HFFc6 (cell line): ENCODE measurements at regions not wholly inside any gene's neighbourhood (a gene's known extent, or its start where the extent isn't known, plus 50 kb on each side); places are given as distances from the start of the nearest gene placed in this dataset.

Source experiments
- DNase-seq: peaks from one replicate; pipeline ENCODE4 v3.0.0-alpha.2; 2018
- H3K27ac Mint-ChIP-seq: 2 replicates; pipeline ENCODE4 v1.8.0; 2020; ENCODE audit warnings: mild to moderate bottlenecking, mixed read lengths
- H3K27me3 Mint-ChIP-seq: 2 replicates; pipeline ENCODE4 v1.8.0; 2021; ENCODE audit warnings: mild to moderate bottlenecking, moderate library complexity, mixed read lengths; ENCODE audit not compliant: insufficient read depth
- H3K36me3 Mint-ChIP-seq: 2 replicates; pipeline ENCODE4 v1.8.0; 2021; ENCODE audit warnings: low read depth, mixed read lengths
- H3K4me1 Mint-ChIP-seq: 2 replicates; pipeline ENCODE4 v1.8.0; 2020; ENCODE audit warnings: low read depth, mixed read lengths
- H3K4me3 Mint-ChIP-seq: 2 replicates; pipeline ENCODE4 v1.8.0; 2020; ENCODE audit warnings: mild to moderate bottlenecking, moderate library complexity, mixed read lengths
- H3K9me3 Mint-ChIP-seq: 2 replicates; pipeline ENCODE4 v1.8.0; 2020; ENCODE audit warnings: mild to moderate bottlenecking, mixed read lengths
- TF ChIP-seq, protein P1 (sequence below): fragments of 200-600 bp; sonication (generic); IDR thresholded peaks from 2 replicates; pipeline ENCODE4 v1.5.0; 2021; ENCODE audit warnings: antibody characterized with exemption, mild to moderate bottlenecking

DNA sequence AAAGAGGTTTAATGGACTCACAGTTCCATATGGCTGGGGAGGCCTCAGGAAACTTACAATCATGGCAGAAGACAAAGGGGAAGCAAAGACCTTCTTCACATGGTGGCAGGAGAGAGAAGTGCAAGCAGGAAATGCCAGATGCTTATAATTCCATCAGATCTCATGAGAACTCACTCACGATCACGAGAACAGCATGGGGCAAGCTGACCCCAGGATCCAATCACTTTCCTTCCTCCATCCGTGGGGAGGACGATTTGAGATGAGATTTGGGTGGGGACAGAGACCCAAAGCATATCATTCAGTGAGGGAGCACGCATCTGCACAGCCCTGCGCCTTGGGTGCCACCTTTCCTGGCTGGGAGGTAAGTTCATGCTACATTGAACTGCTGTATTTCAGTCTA is 234.1 kb upstream of the ATP10A start:
- no peaks in the 10 kb centered on the region for H3K9me3 Mint-ChIP-seq

DNA sequence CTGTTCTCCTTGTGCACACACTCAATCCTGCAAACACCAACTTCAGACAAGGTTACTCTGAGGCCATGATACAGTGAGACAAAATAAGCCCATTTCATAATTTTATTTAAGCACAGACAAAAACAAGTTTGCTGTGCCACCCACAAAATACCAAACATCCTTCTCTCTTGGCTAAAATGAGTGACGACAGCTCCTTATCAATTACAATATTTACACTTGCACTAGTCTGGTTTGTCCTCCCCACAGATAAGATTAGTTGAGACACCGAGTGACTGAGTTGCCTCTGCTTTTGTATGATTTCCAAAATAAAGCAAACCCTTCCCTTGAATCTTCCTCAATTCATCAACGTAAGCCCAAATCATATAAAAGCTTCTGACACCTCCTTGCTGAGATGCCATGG is 233.5 kb upstream of the ATP10A start:
- Mint-ChIP-seq H3K4me3 (no peak overlapping the region), H3K27me3 (peaks cover 2% of the 10 kb centered on the region; the same call in 1 of the 2 replicates), H3K9me3 (no peaks in the 10 kb centered on the region), H3K27ac (no peak overlapping the region), H3K4me1 (peaks cover 11% of the 10 kb centered on the region), H3K36me3 (no peaks in the 10 kb centered on the region)
- DNase-seq: no peak
- TF ChIP-seq, protein P1, sequence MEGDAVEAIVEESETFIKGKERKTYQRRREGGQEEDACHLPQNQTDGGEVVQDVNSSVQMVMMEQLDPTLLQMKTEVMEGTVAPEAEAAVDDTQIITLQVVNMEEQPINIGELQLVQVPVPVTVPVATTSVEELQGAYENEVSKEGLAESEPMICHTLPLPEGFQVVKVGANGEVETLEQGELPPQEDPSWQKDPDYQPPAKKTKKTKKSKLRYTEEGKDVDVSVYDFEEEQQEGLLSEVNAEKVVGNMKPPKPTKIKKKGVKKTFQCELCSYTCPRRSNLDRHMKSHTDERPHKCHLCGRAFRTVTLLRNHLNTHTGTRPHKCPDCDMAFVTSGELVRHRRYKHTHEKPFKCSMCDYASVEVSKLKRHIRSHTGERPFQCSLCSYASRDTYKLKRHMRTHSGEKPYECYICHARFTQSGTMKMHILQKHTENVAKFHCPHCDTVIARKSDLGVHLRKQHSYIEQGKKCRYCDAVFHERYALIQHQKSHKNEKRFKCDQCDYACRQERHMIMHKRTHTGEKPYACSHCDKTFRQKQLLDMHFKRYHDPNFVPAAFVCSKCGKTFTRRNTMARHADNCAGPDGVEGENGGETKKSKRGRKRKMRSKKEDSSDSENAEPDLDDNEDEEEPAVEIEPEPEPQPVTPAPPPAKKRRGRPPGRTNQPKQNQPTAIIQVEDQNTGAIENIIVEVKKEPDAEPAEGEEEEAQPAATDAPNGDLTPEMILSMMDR: no peak

More for the DNA sequence above, 234.1 kb upstream of the ATP10A start:
- H3K27ac Mint-ChIP-seq: no peak overlapping the region
- H3K27me3 Mint-ChIP-seq: peaks cover 2% of the 10 kb centered on the region; the same call in 1 of the 2 replicates
- peaks cover 13% of the 10 kb centered on the region for H3K4me1 Mint-ChIP-seq
- no peak for DNase-seq
- no peak overlapping the region for H3K4me3 Mint-ChIP-seq
- TF ChIP-seq, protein P1: 0 out of 2 replicates have a peak, but pooled peaks have one; percentile 33
- no peaks in the 10 kb centered on the region for H3K36me3 Mint-ChIP-seq

DNA sequence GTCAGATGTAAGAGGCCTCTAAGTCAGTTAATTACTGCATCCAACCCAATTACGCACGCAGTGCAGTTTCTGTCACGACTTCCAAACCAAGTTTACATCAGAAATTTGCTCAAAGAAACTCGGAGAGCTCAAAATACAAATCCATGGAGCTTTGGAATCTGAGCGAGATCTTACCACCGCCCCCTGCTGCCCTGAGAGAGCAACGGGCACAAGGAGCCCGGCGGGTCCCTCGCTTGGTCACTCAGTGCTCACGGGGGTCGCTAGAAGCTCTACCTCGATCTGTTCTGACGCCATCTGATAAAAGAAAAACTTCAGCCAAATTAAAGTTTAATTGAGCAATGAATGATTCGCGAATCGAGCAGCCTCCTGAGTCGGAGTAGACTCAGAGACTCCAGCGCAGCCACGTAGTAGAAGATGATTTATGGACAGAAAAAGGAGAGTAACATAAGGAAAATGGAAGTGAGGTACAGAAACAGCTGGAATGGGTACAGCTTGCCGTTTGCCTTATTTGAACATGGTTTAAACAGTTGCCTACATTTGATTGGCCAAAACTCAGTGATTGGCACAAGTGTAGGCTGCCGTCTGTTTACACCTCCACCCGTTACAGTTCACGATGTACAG is 232.7 kb upstream of the ATP10A start:
- Mint-ChIP-seq H3K36me3 (no peaks in the 10 kb centered on the region), H3K9me3 (no peaks in the 10 kb centered on the region), H3K4me3 (peak overlapping the region; percentile 71; the same call in 1 of the 2 replicates), H3K27ac (no peak overlapping the region), H3K4me1 (peaks cover 18% of the 10 kb centered on the region), H3K27me3 (peaks cover 2% of the 10 kb centered on the region; the same call in 1 of the 2 replicates)
- TF ChIP-seq, protein P1: peak; percentile 76
- DNase-seq: no peak

DNA sequence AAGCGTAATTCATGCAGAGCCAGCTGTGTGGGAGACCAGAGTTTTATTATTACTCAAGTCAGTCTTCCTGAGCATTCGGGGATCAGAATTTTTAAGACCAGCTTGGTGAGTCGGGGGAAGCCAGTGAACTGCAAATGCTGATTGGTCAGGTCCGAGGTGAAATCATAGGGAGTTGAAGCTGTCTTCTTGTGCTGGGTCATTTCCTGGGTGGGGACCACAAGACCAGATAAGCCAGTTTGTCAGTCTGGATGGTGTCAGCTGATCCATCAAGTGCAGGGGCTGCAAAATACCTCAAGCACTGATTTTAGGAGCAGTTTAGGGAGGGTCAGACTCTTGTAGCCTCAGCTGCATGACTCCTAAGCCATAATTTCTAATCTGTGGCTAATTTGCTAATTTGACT is 228.1 kb upstream of the ATP10A start:
- TF ChIP-seq, protein P1: no peak
- DNase-seq: no peak
- no peaks in the 10 kb centered on the region for H3K9me3 Mint-ChIP-seq
- H3K4me3 Mint-ChIP-seq: no peak overlapping the region
- H3K36me3 Mint-ChIP-seq: no peaks in the 10 kb centered on the region
- H3K27me3 Mint-ChIP-seq: peaks cover 2% of the 10 kb centered on the region; the same call in 1 of the 2 replicates
- peaks cover 54% of the 10 kb centered on the region for H3K4me1 Mint-ChIP-seq
- no peak overlapping the region for H3K27ac Mint-ChIP-seq

DNA sequence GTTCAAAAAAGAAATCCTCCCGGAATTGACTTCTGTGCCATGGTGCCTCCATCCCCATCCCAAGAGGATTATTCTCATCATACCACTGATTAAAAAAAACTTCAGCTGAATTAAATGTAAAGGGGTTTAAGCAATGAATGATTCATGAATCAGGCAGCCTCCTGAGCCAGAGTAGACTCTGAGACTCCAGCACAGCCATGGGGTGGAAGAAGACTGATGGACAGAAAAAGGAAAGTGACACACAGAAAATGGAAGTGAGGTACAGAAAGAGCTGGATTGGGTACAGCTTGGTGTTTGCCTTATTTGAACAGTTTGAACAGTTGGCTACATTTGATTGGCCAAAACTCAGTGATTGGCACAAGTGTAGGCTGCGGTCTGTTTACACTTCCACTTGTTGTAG is 224.8 kb upstream of the ATP10A start:
- Mint-ChIP-seq H3K9me3 (no peaks in the 10 kb centered on the region), H3K27ac (peak overlapping the region; percentile 91), H3K36me3 (no peaks in the 10 kb centered on the region), H3K4me3 (peak overlapping the region; percentile 84), H3K4me1 (peaks cover 75% of the 10 kb centered on the region), H3K27me3 (no peaks in the 10 kb centered on the region)
- peak; percentile 63 for DNase-seq
- TF ChIP-seq, protein P1: no peak
